GM23248 (cell line): ENCODE measurements at regions not wholly inside any gene's neighbourhood (a gene's known extent, or its start where the extent isn't known, plus 50 kb on each side); places are given as distances from the start of the nearest gene placed in this dataset.

Experiments used
- DNase-seq: peaks from one replicate; pipeline ENCODE4 v3.0.0-alpha.2; 2015
- H2AFZ ChIP-seq: fragments of 200-600 bp; sonication (generic); 2 replicates; pipeline ENCODE4 v1.6.1; 2016; ENCODE audit warnings: antibody characterized with exemption
- H3F3A ChIP-seq: fragments of 200-600 bp; sonication (generic); 2 replicates; pipeline ENCODE4 v1.6.1; 2016; ENCODE audit warnings: mild to moderate bottlenecking, antibody characterized with exemption, mixed run types; ENCODE audit not compliant: insufficient read depth
- H3K27ac ChIP-seq: fragments of 200-600 bp; sonication (generic); 2 replicates; pipeline ENCODE4 v1.5.1; 2016; ENCODE audit warnings: mild to moderate bottlenecking
- H3K27me3 ChIP-seq: fragments of 200-600 bp; sonication (generic); replicated peaks from 2 replicates; pipeline ENCODE4 v1.6.1; 2016; ENCODE audit warnings: mild to moderate bottlenecking; ENCODE audit not compliant: insufficient read depth
- H3K36me3 ChIP-seq: fragments of 200-600 bp; sonication (generic); 2 replicates; pipeline ENCODE4 v1.6.1; 2016; ENCODE audit warnings: low read depth, mild to moderate bottlenecking
- H3K4me1 ChIP-seq: fragments of 200-600 bp; sonication (generic); 2 replicates; pipeline ENCODE4 v1.6.1; 2016; ENCODE audit warnings: mild to moderate bottlenecking; ENCODE audit not compliant: insufficient read depth
- H3K4me2 ChIP-seq: fragments of 200-600 bp; sonication (generic); one replicate; pipeline ENCODE4 v1.6.1; 2016; ENCODE audit warnings: mild to moderate bottlenecking; ENCODE audit not compliant: unreplicated experiment
- H3K4me3 ChIP-seq: fragments of 200-600 bp; sonication (generic); 2 replicates; pipeline ENCODE4 v1.5.1; 2016; ENCODE audit warnings: mild to moderate bottlenecking
- H3K79me2 ChIP-seq: fragments of 200-600 bp; sonication (generic); 2 replicates; pipeline ENCODE4 v1.6.1; 2016; ENCODE audit warnings: mild to moderate bottlenecking; ENCODE audit not compliant: insufficient read depth
- H3K9ac ChIP-seq: fragments of 200-600 bp; sonication (generic); 2 replicates; pipeline ENCODE4 v1.6.1; 2016; ENCODE audit warnings: mild to moderate bottlenecking
- H3K9me2 ChIP-seq: fragments of 200-600 bp; sonication (generic); 2 replicates; pipeline ENCODE4 v1.6.1; 2016; ENCODE audit warnings: mixed run types, mild to moderate bottlenecking, moderate library complexity; ENCODE audit not compliant: insufficient read depth
- H3K9me3 ChIP-seq: fragments of 200-600 bp; sonication (generic); one replicate; pipeline ENCODE4 v1.6.1; 2017; ENCODE audit warnings: low read depth
- H4K20me1 ChIP-seq: fragments of 200-600 bp; sonication (generic); 2 replicates; pipeline ENCODE4 v1.6.0; 2016; ENCODE audit not compliant: insufficient read depth
- EZH2 ChIP-seq: fragments of 200-600 bp; sonication (generic); IDR thresholded peaks from 2 replicates; pipeline ENCODE4 v1.6.1; 2018; ENCODE audit warnings: antibody characterized with exemption, mild to moderate bottlenecking; ENCODE audit not compliant: insufficient read depth, poor library complexity, severe bottlenecking
- EZH2phosphoT487 ChIP-seq: fragments of 200-600 bp; sonication (generic); IDR thresholded peaks from 2 replicates; pipeline ENCODE4 v1.6.1; 2018; ENCODE audit warnings: antibody characterized with exemption, moderate library complexity, mild to moderate bottlenecking, low read depth; ENCODE audit not compliant: insufficient read depth
- WGBS, 2 experiments: methylation state at CpG; one replicate each; pipeline ENCODE4 v1.1.6; 2015 to 2017; ENCODE audit warnings: low lambda C conversion rate in 2 of 2, low coverage in 1 of 2; ENCODE audit errors: missing lambda C conversion rate in 2 of 2; 5-methylcytosine and 5-hydroxymethylcytosine counted together
- in situ Hi-C: fragments of 300-500 bp; cut with MboI; formaldehyde crosslinking; loops from 2 replicates; pipeline ENCODE4 v1.15.0; 2020

- H3F3A ChIP-seq: 0 out of 2 replicates have a peak, but pooled peaks cover 7% of the 10 kb centered on the region
- H3K4me2 ChIP-seq: no peak overlapping the region
- no peaks in the 10 kb centered on the region for H3K9me3 ChIP-seq
- H3K4me1 ChIP-seq: 0 out of 2 replicates have a peak, but pooled peaks cover 6% of the 10 kb centered on the region
- no peaks in the 10 kb centered on the region for H3K9me2 ChIP-seq
- TF ChIP-seq EZH2phosphoT487 (no peak), EZH2 (no peak)
- DNase-seq: no peak
- in situ Hi-C loops: loop anchor here (10.0 to 25.0 kb wide), 3 partner anchors 186 to 1313 kb away; no protein-coding TSS in a partner anchor
- H3K9ac ChIP-seq: no peak overlapping the region
- no peak overlapping the region for H3K4me3 ChIP-seq
- no peaks in the 10 kb centered on the region for H3K27me3 ChIP-seq
- no peaks in the 10 kb centered on the region; the same call in 1 of the 2 replicates for H4K20me1 ChIP-seq
- no peaks in the 10 kb centered on the region for H3K79me2 ChIP-seq
- H3K36me3 ChIP-seq: no peaks in the 10 kb centered on the region
- WGBS, 2 experiments: 59 to 65% methylated on average over 6 of the region's 6 CpGs
- H3K27ac ChIP-seq: no peak overlapping the region
- no peak overlapping the region for H2AFZ ChIP-seq
Observed at GRCh38 chr9:108750661-108751215, 105.0 kb downstream of the ACTL7B start.

- no peak for TF ChIP-seq EZH2
- TF ChIP-seq EZH2phosphoT487: no peak
- no peak overlapping the region for H3K27ac ChIP-seq
- H3F3A ChIP-seq: 0 out of 2 replicates have a peak, but pooled peaks cover 7% of the 10 kb centered on the region
- no peaks in the 10 kb centered on the region for H3K9me3 ChIP-seq
- no peaks in the 10 kb centered on the region for H3K9me2 ChIP-seq
- in situ Hi-C loops: no loop called here
- H3K4me3 ChIP-seq: no peak overlapping the region
- no peaks in the 10 kb centered on the region for H3K79me2 ChIP-seq
- H3K27me3 ChIP-seq: no peaks in the 10 kb centered on the region
- no peak overlapping the region for H2AFZ ChIP-seq
- H3K4me2 ChIP-seq: no peak overlapping the region
- no peaks in the 10 kb centered on the region; the same call in 1 of the 2 replicates for H4K20me1 ChIP-seq
- H3K36me3 ChIP-seq: no peaks in the 10 kb centered on the region
- 0 out of 2 replicates have a peak, but pooled peaks cover 6% of the 10 kb centered on the region for H3K4me1 ChIP-seq
- H3K9ac ChIP-seq: no peak overlapping the region
- no peak for DNase-seq
Observed at GRCh38 chr9:108748776-108749175, 107.0 kb downstream of the ACTL7B start.

- TF ChIP-seq EZH2: no peak
- H3K9me3 ChIP-seq: no peaks in the 10 kb centered on the region
- DNase-seq: peak; percentile 50
- no peak overlapping the region for H3K4me2 ChIP-seq
- no peak overlapping the region for H2AFZ ChIP-seq
- WGBS, 2 experiments: 53 to 57% methylated on average over 2 of the region's 2 CpGs
- H3K9me2 ChIP-seq: no peaks in the 10 kb centered on the region
- H3F3A ChIP-seq: 0 out of 2 replicates have a peak, but pooled peaks cover 7% of the 10 kb centered on the region
- no peaks in the 10 kb centered on the region for H3K27me3 ChIP-seq
- H3K4me1 ChIP-seq: 0 out of 2 replicates have a peak, but pooled peaks cover 6% of the 10 kb centered on the region
- H3K79me2 ChIP-seq: no peaks in the 10 kb centered on the region
- no peak overlapping the region for H3K27ac ChIP-seq
- no peak overlapping the region for H3K9ac ChIP-seq
- in situ Hi-C loops: no loop called here
- no peaks in the 10 kb centered on the region for H4K20me1 ChIP-seq
- no peak overlapping the region for H3K4me3 ChIP-seq
- H3K36me3 ChIP-seq: no peaks in the 10 kb centered on the region
Observed at GRCh38 chr9:108746864-108747263, 108.9 kb downstream of the ACTL7B start.

- no peaks in the 10 kb centered on the region for H3K27me3 ChIP-seq
- no peaks in the 10 kb centered on the region for H3K9me3 ChIP-seq
- 0 out of 2 replicates have a peak, but pooled peaks cover 2% of the 10 kb centered on the region for H3F3A ChIP-seq
- H3K4me2 ChIP-seq: no peak overlapping the region
- no peak overlapping the region for H3K27ac ChIP-seq
- H3K4me1 ChIP-seq: 0 out of 2 replicates have a peak, but pooled peaks cover 6% of the 10 kb centered on the region
- TF ChIP-seq EZH2phosphoT487: no peak
- TF ChIP-seq EZH2: no peak
- no peaks in the 10 kb centered on the region for H3K79me2 ChIP-seq
- DNase-seq: no peak
- no peak overlapping the region for H2AFZ ChIP-seq
- no peaks in the 10 kb centered on the region for H3K9me2 ChIP-seq
- WGBS, 2 experiments: 73 to 77% methylated on average over 3 of the region's 3 CpGs
- H3K9ac ChIP-seq: no peak overlapping the region
- in situ Hi-C loops: no loop called here
- H3K36me3 ChIP-seq: no peaks in the 10 kb centered on the region
- H4K20me1 ChIP-seq: no peaks in the 10 kb centered on the region
- no peak overlapping the region for H3K4me3 ChIP-seq
Observed at GRCh38 chr9:108746001-108746400, 109.8 kb downstream of the ACTL7B start.

GRCh38 chr9:108744641-108745040 lies 111.1 kb downstream of the ACTL7B start:
- DNase-seq: no peak
- Histone ChIP-seq H3K4me1 (0 out of 2 replicates have a peak, but pooled peaks cover 6% of the 10 kb centered on the region), H3K36me3 (no peaks in the 10 kb centered on the region), H3K27ac (no peak overlapping the region), H3K9me3 (no peaks in the 10 kb centered on the region), H3K27me3 (no peaks in the 10 kb centered on the region), H3F3A (no peaks in the 10 kb centered on the region), H4K20me1 (no peaks in the 10 kb centered on the region), H3K4me2 (no peak overlapping the region), H3K9me2 (no peaks in the 10 kb centered on the region), H3K79me2 (no peaks in the 10 kb centered on the region), H2AFZ (no peak overlapping the region), H3K4me3 (no peak overlapping the region), H3K9ac (no peak overlapping the region)
- WGBS, 2 experiments: 54 to 68% methylated on average over 2 of the region's 2 CpGs
- TF ChIP-seq EZH2 (no peak), EZH2phosphoT487 (no peak)
- in situ Hi-C loops: no loop called here
